Fibroblast of skin of left biceps (primary cell): ENCODE measurements at regions not wholly inside any gene's neighbourhood (a gene's known extent, or its start where the extent isn't known, plus 50 kb on each side); places are given as distances from the start of the nearest gene placed in this dataset.
"Not testable (repeated sequence)": the region's sequence is repeated elsewhere in the genome, so short reads cannot be mapped to it uniquely, and the experiment has no call there.

ENCODE experiments used
- DNase-seq, 2 experiments: peaks; one replicate each; pipeline ENCODE4 v3.0.0-alpha.2; 2013; ENCODE audit warnings: low read depth in 2 of 2

- no peak for DNase-seq
These were observed 379.7 kb downstream of the RPS24 start for GRCh38 chr10:78413076-78414055.

- no peak for DNase-seq
These were observed 380.7 kb downstream of the RPS24 start for GRCh38 chr10:78414380-78414779.

GRCh38 chr10:78415111-78415510, 381.4 kb downstream of the RPS24 start:
- DNase-seq, result no peak

- DNase-seq, result peak; percentile 16 to 25
These were observed 382.7 kb downstream of the RPS24 start for GRCh38 chr10:78416031-78417011.

- DNase-seq, result no peak
These were observed 384.0 kb downstream of the RPS24 start for GRCh38 chr10:78417425-78418370.

- DNase-seq, result no peak
These were observed 386.0 kb downstream of the RPS24 start for GRCh38 chr10:78419481-78420265.

- DNase-seq, result no peak
These were observed 387.5 kb downstream of the RPS24 start for GRCh38 chr10:78420946-78421735.

GRCh38 chr10:78424050-78424449, 390.4 kb downstream of the RPS24 start:
- DNase-seq, result not testable (repeated sequence)

- no peak for DNase-seq
These were observed 391.1 kb downstream of the RPS24 start for GRCh38 chr10:78424723-78425122.

GRCh38 chr10:78426181-78426580, 392.5 kb downstream of the RPS24 start:
- DNase-seq, result no peak

- DNase-seq, result no peak
These were observed 393.9 kb downstream of the RPS24 start for GRCh38 chr10:78427497-78428031.

GRCh38 chr10:78428579-78428978, 394.9 kb downstream of the RPS24 start:
- no peak for DNase-seq

GRCh38 chr10:78429984-78430383, 396.3 kb downstream of the RPS24 start:
- DNase-seq, result no peak

GRCh38 chr10:78432583-78432982, 398.9 kb downstream of the RPS24 start:
- DNase-seq, result no peak

GRCh38 chr10:78433076-78433595, 399.5 kb downstream of the RPS24 start:
- no peak for DNase-seq

- DNase-seq, result no peak
These were observed 400.3 kb downstream of the RPS24 start for GRCh38 chr10:78433766-78434535.

- no peak for DNase-seq
These were observed 401.2 kb downstream of the RPS24 start for GRCh38 chr10:78434886-78435285.
